22Rv1 (cell line): ENCODE measurements at regions not wholly inside any gene's neighbourhood (a gene's known extent, or its start where the extent isn't known, plus 50 kb on each side); places are given as distances from the start of the nearest gene placed in this dataset.

Experiments used
- H3K27ac ChIP-seq: fragments of 450-650 bp; 2 replicates; pipeline ENCODE4 v1.5.1; 2017
- ZFX ChIP-seq: fragments of 450-650 bp; IDR thresholded peaks from 2 replicates; pipeline ENCODE4 v1.6.1; 2017; ENCODE audit warnings: antibody characterized with exemption, borderline replicate concordance
- TF ChIP-seq, protein P1 (sequence below): fragments of 450-650 bp; IDR thresholded peaks from 2 replicates; pipeline ENCODE4 v1.5.1; 2017; ENCODE audit warnings: mild to moderate bottlenecking

DNA sequence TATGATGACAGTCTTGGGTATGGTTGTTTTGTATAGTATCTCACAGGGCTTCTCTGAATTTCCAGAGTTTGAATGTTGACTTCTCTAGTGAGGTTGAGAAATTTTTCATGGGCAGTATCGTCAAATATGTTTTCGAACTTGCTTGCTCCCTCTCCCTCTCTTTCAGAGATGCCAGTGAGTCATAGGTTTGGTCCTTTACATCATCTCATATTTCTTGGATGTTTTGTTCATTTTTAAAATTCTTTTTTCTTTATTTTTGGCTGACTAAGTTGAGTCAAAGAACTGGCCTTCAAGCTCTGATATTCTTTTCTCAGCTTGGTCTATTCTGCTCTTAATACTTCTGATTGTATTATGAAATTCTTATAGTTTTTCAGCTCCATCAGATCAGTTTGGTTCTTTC lies 282.3 kb upstream of the NECTIN3 start:
- TF ChIP-seq, protein P1, sequence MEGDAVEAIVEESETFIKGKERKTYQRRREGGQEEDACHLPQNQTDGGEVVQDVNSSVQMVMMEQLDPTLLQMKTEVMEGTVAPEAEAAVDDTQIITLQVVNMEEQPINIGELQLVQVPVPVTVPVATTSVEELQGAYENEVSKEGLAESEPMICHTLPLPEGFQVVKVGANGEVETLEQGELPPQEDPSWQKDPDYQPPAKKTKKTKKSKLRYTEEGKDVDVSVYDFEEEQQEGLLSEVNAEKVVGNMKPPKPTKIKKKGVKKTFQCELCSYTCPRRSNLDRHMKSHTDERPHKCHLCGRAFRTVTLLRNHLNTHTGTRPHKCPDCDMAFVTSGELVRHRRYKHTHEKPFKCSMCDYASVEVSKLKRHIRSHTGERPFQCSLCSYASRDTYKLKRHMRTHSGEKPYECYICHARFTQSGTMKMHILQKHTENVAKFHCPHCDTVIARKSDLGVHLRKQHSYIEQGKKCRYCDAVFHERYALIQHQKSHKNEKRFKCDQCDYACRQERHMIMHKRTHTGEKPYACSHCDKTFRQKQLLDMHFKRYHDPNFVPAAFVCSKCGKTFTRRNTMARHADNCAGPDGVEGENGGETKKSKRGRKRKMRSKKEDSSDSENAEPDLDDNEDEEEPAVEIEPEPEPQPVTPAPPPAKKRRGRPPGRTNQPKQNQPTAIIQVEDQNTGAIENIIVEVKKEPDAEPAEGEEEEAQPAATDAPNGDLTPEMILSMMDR: no peak
- TF ChIP-seq ZFX: no peak
- H3K27ac ChIP-seq: no peak overlapping the region

DNA sequence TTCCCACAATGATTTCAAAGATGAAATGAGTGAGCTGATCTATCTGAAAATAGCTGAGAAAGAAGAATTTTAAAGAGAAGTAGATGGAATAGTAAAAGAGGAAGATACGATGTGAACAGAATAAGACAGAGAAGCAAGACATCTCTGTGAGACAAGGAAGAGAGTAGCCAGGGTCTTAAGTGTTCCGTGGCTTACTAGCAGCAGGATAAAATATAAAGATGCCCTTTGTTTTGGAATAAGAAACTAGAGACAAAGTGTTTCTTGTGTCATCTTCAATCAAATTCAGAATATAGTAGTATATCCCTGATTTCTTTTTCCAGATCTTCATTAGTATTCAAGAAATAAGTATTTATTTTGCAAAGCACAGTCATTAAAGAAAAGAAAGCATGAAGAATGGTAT lies 281.0 kb upstream of the NECTIN3 start:
- no peak for TF ChIP-seq ZFX
- TF ChIP-seq, protein P1: no peak
- H3K27ac ChIP-seq: no peak overlapping the region

DNA sequence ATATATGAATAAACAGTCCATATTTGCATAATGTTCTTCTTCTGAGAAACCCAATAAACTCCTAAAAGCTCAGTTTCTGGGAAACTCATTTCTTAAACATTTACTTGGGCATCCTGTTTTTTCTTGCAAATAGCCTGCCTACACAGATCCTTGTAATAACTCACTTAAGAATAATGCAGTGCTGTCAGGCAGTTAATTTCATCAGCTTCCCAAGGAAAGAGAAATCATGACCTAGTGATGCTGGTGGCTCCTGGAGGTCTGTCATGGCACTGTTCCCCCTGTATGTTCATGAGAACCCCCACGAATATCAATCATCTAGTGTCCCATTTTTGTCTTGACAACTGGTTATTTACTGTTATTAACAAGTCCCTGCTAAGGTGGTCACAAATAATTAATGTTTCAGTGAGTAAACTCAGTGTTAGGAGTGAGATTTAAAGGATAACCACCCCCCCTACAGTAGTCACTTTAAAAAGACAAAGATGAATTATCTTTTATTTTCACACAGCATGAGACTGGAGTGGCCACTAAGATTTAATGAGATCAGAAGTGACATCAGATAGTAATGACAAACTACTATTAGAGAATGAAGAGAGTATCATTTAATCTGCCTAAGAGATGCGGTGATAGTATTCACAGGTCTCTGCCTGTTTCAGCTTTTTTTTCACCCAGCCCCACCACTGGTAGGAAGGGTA lies 279.5 kb upstream of the NECTIN3 start:
- TF ChIP-seq, protein P1: no peak
- no peak overlapping the region for H3K27ac ChIP-seq

DNA sequence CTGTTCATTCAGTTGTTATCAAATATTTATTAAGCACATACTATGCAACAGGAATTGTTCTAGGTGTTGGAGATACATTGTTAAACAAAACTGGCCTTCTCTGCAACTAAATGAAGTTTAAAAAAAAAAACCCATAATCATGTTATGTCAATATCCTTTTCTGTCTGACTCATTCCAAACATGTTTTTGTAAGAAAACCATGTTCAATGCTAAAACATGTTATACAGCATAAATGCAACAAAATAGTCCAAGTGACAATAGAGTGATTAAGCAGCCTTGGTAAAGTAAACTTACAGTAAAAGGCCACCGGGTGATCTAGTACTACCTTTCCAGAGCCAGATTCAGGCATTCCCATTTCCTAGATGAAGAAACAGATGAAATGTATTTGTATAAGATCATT lies 278.0 kb upstream of the NECTIN3 start:
- TF ChIP-seq, protein P1: no peak
- TF ChIP-seq ZFX: no peak

DNA sequence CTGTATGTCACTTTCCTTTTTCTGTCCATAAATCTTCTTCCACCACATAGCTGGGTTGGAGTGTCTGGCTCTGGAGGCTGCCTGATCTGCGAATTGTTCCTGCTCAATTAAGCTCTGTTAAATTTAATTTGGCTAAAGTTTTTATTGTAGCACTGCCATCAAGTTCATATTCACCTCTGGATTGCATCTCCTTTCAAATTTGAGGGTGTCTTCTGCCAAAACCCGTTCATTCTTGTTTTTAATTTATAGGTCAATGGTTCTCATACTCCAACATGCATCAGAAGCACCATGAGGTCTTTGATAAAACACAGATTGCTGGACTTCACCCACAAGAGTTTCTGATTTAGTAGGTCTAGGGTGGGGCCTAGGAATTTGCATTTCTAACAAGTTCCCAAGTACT lies 276.5 kb upstream of the NECTIN3 start:
- no peak for TF ChIP-seq ZFX
- TF ChIP-seq, protein P1: no peak
- no peak overlapping the region for H3K27ac ChIP-seq

More for the DNA sequence above, 278.0 kb upstream of the NECTIN3 start:
- no peak overlapping the region for H3K27ac ChIP-seq

DNA sequence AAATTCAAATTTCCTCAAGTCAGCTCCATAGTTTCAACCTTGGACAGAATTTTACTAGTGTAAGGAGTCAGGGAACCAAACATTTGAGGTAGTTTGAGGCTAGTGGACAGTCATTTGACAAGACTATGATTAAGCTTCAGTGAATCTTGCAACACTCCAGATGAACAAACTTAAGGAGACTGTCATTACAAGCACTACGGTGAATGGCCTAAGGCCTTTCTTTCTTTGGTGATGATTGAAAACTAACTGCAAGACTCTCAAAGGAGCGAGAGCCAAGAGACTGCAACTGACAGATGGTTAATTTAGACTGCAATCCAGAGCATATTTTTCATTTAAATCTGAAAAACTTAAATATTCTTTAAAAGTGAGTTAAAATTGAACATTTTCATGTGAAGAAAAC lies 272.3 kb upstream of the NECTIN3 start:
- TF ChIP-seq, protein P1: no peak
- no peak for TF ChIP-seq ZFX
- H3K27ac ChIP-seq: no peak overlapping the region

DNA sequence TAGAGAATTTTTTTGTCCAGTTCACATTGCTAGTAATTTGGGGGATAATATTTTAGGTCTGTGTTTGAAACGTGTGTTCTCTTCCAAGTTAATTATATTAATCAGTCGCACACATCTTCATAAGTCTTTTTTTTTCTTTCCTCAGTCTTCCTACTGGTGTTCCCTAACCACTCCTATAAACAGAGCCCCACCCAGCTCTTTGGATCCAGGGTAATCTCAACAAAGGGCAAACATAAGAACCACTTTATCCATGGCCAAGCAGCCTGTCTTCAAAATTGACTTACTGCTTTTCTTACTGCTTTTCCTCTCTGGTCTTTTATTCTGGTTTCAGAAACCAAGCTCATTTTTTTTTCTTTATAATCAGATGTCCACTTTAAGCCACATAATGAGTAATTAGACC lies 266.8 kb upstream of the NECTIN3 start:
- no peak for TF ChIP-seq ZFX
- TF ChIP-seq, protein P1: no peak

More for the DNA sequence above, 266.8 kb upstream of the NECTIN3 start:
- H3K27ac ChIP-seq: no peak overlapping the region
